ENCODE measurements at regions not wholly inside any gene's neighbourhood (a gene's known extent, or its start where the extent isn't known, plus 50 kb on each side); places are given as distances from the start of the nearest gene placed in this dataset.

- intact Hi-C loops (cut with micrococcal nuclease) = no loop called here
- POLR2A ChIA-PET = interaction anchor here (0.7 to 6.0 kb wide), 9 partner anchors 9 to 580 kb away, joined by 3 to 63 read pairs (median 8); partner anchors contain the start of gene TMEM154
Measured at GRCh38 chr4:152099555-152099954, 338.7 kb upstream of the GATB start.

DNA sequence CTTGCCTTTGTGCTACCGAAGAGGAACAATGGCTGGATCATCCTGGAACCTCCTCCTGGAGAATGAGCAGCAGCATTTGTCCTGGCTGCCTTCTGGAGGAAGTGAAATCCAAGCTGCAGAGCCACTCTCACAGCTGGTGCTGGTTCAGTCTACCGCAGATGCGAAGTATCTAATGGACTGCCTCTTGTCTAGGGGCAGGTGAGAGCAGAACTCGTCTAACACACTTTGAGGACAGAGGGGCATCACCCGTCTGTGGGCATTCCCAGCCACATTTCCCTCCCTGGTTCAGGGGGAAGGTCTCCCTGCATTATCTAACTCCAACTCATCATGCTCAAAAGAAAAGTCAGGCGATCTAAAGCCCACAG, 338.2 kb upstream of the GATB start:
- Mint-ChIP-seq H3K4me3 (peak overlapping the region in 7 of 10 donors; percentile 34 to 96 (median 83)), H3K27ac (peak overlapping the region; percentile 95 to 99 (median 98)), H3K27me3 (no peaks in the 10 kb centered on the region), H3K4me1 (peaks cover 69 to 96% (median 93%) of the 10 kb centered on the region in 7 donors), H3K9me3 (peaks cover 0 to 4% (median 0%) of the 10 kb centered on the region in 11 donors), H3K36me3 (peaks cover 0 to 42% (median 4%) of the 10 kb centered on the region in 5 donors)
- intact Hi-C loops (cut with micrococcal nuclease) = no loop called here
- peak overlapping the region; percentile 89 for H3K27ac ChIP-seq (ENCODE audit: low read depth, low read length)
- ChIA-PET POLR2A (interaction anchor here (3.7 to 6.0 kb wide), 4 partner anchors 9 to 19 kb away, joined by 22 to 63 read pairs (median 36); no protein-coding TSS in a partner anchor), CTCF (interaction anchor here (1.6 kb wide), 1 partner anchor 9 kb away, joined by 5 read pairs; no protein-coding TSS in a partner anchor)
- no peaks in the 10 kb centered on the region for H3K9me3 ChIP-seq (ENCODE audit: control insufficient read depth in 2 of 3, low read length in 3 of 3)
- H3K4me3 ChIP-seq (ENCODE audit: low read length) = no peak overlapping the region
- no peaks in the 10 kb centered on the region for H3K36me3 ChIP-seq (ENCODE audit: control insufficient read depth in 2 of 3, insufficient read depth in 3 of 3, low read length in 3 of 3)
- H3K4me1 ChIP-seq (ENCODE audit: control insufficient read depth in 2 of 2, insufficient read depth in 2 of 2, low read length in 2 of 2) = peaks cover 88 to 94% of the 10 kb centered on the region in 2 donors
- no peak for DNase-seq
- no peaks in the 10 kb centered on the region for H3K27me3 ChIP-seq (ENCODE audit: control insufficient read depth in 2 of 2, insufficient read depth in 2 of 2, low read length in 2 of 2)
- ATAC-seq = no peak

More at GRCh38 chr4:152099555-152099954, 338.7 kb upstream of the GATB start:
- Histone ChIP-seq H3K9me3 (ENCODE audit: control insufficient read depth in 2 of 3, low read length in 3 of 3) (no peaks in the 10 kb centered on the region), H3K27me3 (ENCODE audit: control insufficient read depth in 2 of 2, insufficient read depth in 2 of 2, low read length in 2 of 2) (no peaks in the 10 kb centered on the region), H3K4me1 (ENCODE audit: control insufficient read depth in 2 of 2, insufficient read depth in 2 of 2, low read length in 2 of 2) (peaks cover 93 to 94% of the 10 kb centered on the region in 2 donors), H3K27ac (ENCODE audit: low read depth, low read length) (peak overlapping the region; percentile 89), H3K4me3 (ENCODE audit: low read length) (peak overlapping the region; percentile 8), H3K36me3 (ENCODE audit: control insufficient read depth in 2 of 3, insufficient read depth in 3 of 3, low read length in 3 of 3) (no peaks in the 10 kb centered on the region)
- peaks cover 65 to 96% (median 93%) of the 10 kb centered on the region in 7 donors for H3K4me1 Mint-ChIP-seq
- no peaks in the 10 kb centered on the region for H3K27me3 Mint-ChIP-seq
- H3K4me3 Mint-ChIP-seq = peak overlapping the region in 9 of 10 donors; percentile 72 to 98 (median 87)
- CTCF ChIA-PET = interaction anchor here (1.0 to 1.6 kb wide), 2 partner anchors 9 to 19 kb away, joined by 3 to 5 read pairs; no protein-coding TSS in a partner anchor
- H3K9me3 Mint-ChIP-seq = peaks cover 0 to 4% (median 0%) of the 10 kb centered on the region in 11 donors
- H3K27ac Mint-ChIP-seq = peak overlapping the region; percentile 95 to 99 (median 98)
- ATAC-seq = no peak
- H3K36me3 Mint-ChIP-seq = peaks cover 0 to 42% (median 6%) of the 10 kb centered on the region in 5 donors
- DNase-seq = no peak

DNA sequence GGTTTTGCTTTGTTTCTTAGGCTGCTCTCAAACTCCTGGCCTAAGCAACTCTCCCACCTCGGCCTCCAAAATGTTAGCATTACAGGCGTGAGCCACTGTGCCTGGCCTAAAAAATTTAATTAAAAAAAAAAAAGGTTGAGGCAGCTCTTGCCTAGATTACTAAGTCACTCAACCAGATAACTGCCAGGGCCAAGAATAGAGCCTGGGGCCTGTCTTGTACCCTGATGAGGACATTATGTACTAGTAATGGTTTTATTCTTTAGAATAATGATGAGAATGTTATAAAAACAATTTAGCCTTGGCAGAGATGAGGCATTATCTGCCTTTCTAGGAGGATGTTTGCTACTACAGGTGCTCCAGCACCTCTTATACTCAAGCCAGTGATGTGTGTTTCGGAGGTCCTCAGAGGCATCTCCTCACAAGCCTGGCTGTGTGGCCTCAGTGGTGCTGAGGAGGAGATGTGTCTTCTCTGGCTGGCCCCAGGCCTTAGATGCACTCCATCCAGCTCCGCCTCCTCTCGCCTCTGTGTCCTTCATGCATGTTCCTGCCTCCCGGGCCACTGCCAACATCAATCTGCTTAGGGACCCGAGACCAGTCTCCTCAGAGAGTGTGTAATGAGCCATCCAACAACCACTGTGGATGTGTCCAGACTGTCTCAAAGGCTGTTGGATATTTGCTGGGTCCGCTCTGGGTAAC, 337.7 kb upstream of the GATB start:
- no peak for DNase-seq
- Histone ChIP-seq H3K27me3 (ENCODE audit: control insufficient read depth in 2 of 2, insufficient read depth in 2 of 2, low read length in 2 of 2) (no peaks in the 10 kb centered on the region), H3K4me3 (ENCODE audit: low read length) (no peak overlapping the region), H3K27ac (ENCODE audit: low read depth, low read length) (peak overlapping the region; percentile 89), H3K9me3 (ENCODE audit: control insufficient read depth in 2 of 3, low read length in 3 of 3) (no peaks in the 10 kb centered on the region), H3K4me1 (ENCODE audit: control insufficient read depth in 2 of 2, insufficient read depth in 2 of 2, low read length in 2 of 2) (peaks cover 82 to 94% of the 10 kb centered on the region in 2 donors), H3K36me3 (ENCODE audit: control insufficient read depth in 2 of 3, insufficient read depth in 3 of 3, low read length in 3 of 3) (no peaks in the 10 kb centered on the region)
- peak overlapping the region in 5 of 10 donors; percentile 60 to 96 (median 83) for H3K4me3 Mint-ChIP-seq
- intact Hi-C loops (cut with micrococcal nuclease) = no loop called here
- ATAC-seq = no peak
- H3K36me3 Mint-ChIP-seq = peaks cover 0 to 41% (median 3%) of the 10 kb centered on the region in 5 donors
- H3K4me1 Mint-ChIP-seq = peaks cover 68 to 96% (median 93%) of the 10 kb centered on the region in 7 donors
- H3K27me3 Mint-ChIP-seq = no peaks in the 10 kb centered on the region
- CTCF ChIA-PET = interaction anchor here (1.6 kb wide), 1 partner anchor 8 kb away, joined by 5 read pairs; no protein-coding TSS in a partner anchor
- H3K9me3 Mint-ChIP-seq = peaks cover 0 to 7% (median 0%) of the 10 kb centered on the region in 11 donors
- H3K27ac Mint-ChIP-seq = peak overlapping the region; percentile 95 to 99 (median 98)
- POLR2A ChIA-PET = interaction anchor here (3.1 to 6.0 kb wide), 4 partner anchors 8 to 19 kb away, joined by 15 to 63 read pairs (median 36); no protein-coding TSS in a partner anchor

GRCh38 chr4:152097371-152097770, 336.6 kb upstream of the GATB start:
- H3K27me3 ChIP-seq (ENCODE audit: control insufficient read depth in 2 of 2, insufficient read depth in 2 of 2, low read length in 2 of 2) = no peaks in the 10 kb centered on the region
- no peak for DNase-seq
- H3K9me3 ChIP-seq (ENCODE audit: control insufficient read depth in 2 of 3, low read length in 3 of 3) = no peaks in the 10 kb centered on the region
- peaks cover 0 to 37% (median 0%) of the 10 kb centered on the region in 5 donors for H3K36me3 Mint-ChIP-seq
- H3K4me3 Mint-ChIP-seq = peak overlapping the region in 7 of 10 donors; percentile 14 to 58 (median 30)
- peak overlapping the region; percentile 89 for H3K27ac ChIP-seq (ENCODE audit: low read depth, low read length)
- no peaks in the 10 kb centered on the region for H3K27me3 Mint-ChIP-seq
- H3K4me3 ChIP-seq (ENCODE audit: low read length) = no peak overlapping the region
- H3K27ac Mint-ChIP-seq = peak overlapping the region; percentile 82 to 99 (median 97)
- H3K36me3 ChIP-seq (ENCODE audit: control insufficient read depth in 2 of 3, insufficient read depth in 3 of 3, low read length in 3 of 3) = no peaks in the 10 kb centered on the region
- POLR2A ChIA-PET = interaction anchor here (0.6 to 3.1 kb wide), 4 partner anchors 10 to 224 kb away, joined by 3 to 15 read pairs (median 4); no protein-coding TSS in a partner anchor
- no peak for ATAC-seq
- CTCF ChIA-PET = no interaction called here
- H3K9me3 Mint-ChIP-seq = peaks cover 0 to 7% (median 0%) of the 10 kb centered on the region in 11 donors
- intact Hi-C loops (cut with micrococcal nuclease) = no loop called here
- H3K4me1 ChIP-seq (ENCODE audit: control insufficient read depth in 2 of 2, insufficient read depth in 2 of 2, low read length in 2 of 2) = peaks cover 71 to 86% of the 10 kb centered on the region in 2 donors
- H3K4me1 Mint-ChIP-seq = peaks cover 62 to 95% (median 93%) of the 10 kb centered on the region in 7 donors

DNA sequence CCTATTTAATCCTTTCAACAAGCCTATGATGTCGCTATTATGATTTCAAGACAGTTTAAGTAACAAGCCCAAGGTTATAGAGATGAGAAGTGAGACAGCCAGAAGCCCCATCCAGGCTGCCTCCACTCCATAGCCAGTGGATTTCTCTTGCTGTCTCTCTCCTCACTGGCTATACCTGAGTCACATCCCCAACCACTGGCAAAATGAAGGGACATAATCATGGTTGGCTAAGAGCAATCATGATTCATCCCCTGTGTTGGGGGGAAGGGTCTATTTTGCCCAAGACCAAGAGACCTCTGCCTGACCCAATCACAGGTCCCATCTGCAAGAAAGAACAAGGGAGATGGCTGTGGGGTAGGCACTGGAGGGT, 334.9 kb upstream of the GATB start:
- Histone ChIP-seq H3K9me3 (ENCODE audit: control insufficient read depth in 2 of 3, low read length in 3 of 3) (no peaks in the 10 kb centered on the region), H3K4me1 (ENCODE audit: control insufficient read depth in 2 of 2, insufficient read depth in 2 of 2, low read length in 2 of 2) (peaks cover 55 to 82% of the 10 kb centered on the region in 2 donors), H3K36me3 (ENCODE audit: control insufficient read depth in 2 of 3, insufficient read depth in 3 of 3, low read length in 3 of 3) (no peaks in the 10 kb centered on the region), H3K27me3 (ENCODE audit: control insufficient read depth in 2 of 2, insufficient read depth in 2 of 2, low read length in 2 of 2) (no peaks in the 10 kb centered on the region), H3K27ac (ENCODE audit: low read depth, low read length) (no peak overlapping the region), H3K4me3 (ENCODE audit: low read length) (no peak overlapping the region)
- peaks cover 0 to 26% (median 0%) of the 10 kb centered on the region in 5 donors for H3K36me3 Mint-ChIP-seq
- DNase-seq (no peak), ATAC-seq (no peak)
- H3K4me1 Mint-ChIP-seq = peaks cover 53 to 94% (median 90%) of the 10 kb centered on the region in 7 donors
- peak overlapping the region in 8 of 10 donors; percentile 19 to 65 (median 49) for H3K4me3 Mint-ChIP-seq
- peak overlapping the region; percentile 21 to 99 (median 97) for H3K27ac Mint-ChIP-seq
- POLR2A ChIA-PET = interaction anchor here (1.2 to 3.1 kb wide), 3 partner anchors 16 to 30 kb away, joined by 5 to 15 read pairs (median 5); no protein-coding TSS in a partner anchor
- H3K27me3 Mint-ChIP-seq = no peaks in the 10 kb centered on the region
- peaks cover 0 to 3% (median 0%) of the 10 kb centered on the region in 11 donors for H3K9me3 Mint-ChIP-seq
- CTCF ChIA-PET = no interaction called here
- intact Hi-C loops (cut with micrococcal nuclease) = no loop called here

GRCh38 chr4:152094970-152095700, 334.3 kb upstream of the GATB start:
- H3K27me3 ChIP-seq (ENCODE audit: control insufficient read depth in 2 of 2, insufficient read depth in 2 of 2, low read length in 2 of 2) = no peaks in the 10 kb centered on the region
- DNase-seq (no peak), ATAC-seq (no peak)
- no peaks in the 10 kb centered on the region for H3K36me3 ChIP-seq (ENCODE audit: control insufficient read depth in 2 of 3, insufficient read depth in 3 of 3, low read length in 3 of 3)
- peak overlapping the region; percentile 21 to 99 (median 97) for H3K27ac Mint-ChIP-seq
- peaks cover 0 to 25% (median 0%) of the 10 kb centered on the region in 5 donors for H3K36me3 Mint-ChIP-seq
- H3K9me3 ChIP-seq (ENCODE audit: control insufficient read depth in 2 of 3, low read length in 3 of 3) = no peaks in the 10 kb centered on the region
- ChIA-PET CTCF (no interaction called here), POLR2A (interaction anchor here (3.5 kb wide), 1 partner anchor 15 kb away, joined by 17 read pairs; no protein-coding TSS in a partner anchor)
- intact Hi-C loops (cut with micrococcal nuclease) = loop anchor here in 1 of 2 donors (1.0 kb wide), 1 partner anchor 10 kb away; no protein-coding TSS in a partner anchor
- peak overlapping the region; percentile 8 for H3K4me3 ChIP-seq (ENCODE audit: low read length)
- peaks cover 0 to 2% (median 0%) of the 10 kb centered on the region in 11 donors for H3K9me3 Mint-ChIP-seq
- H3K27me3 Mint-ChIP-seq = no peaks in the 10 kb centered on the region
- peaks cover 48 to 93% (median 89%) of the 10 kb centered on the region in 7 donors for H3K4me1 Mint-ChIP-seq
- peak overlapping the region in 8 of 10 donors; percentile 11 to 58 (median 38) for H3K4me3 Mint-ChIP-seq
- H3K27ac ChIP-seq (ENCODE audit: low read depth, low read length) = no peak overlapping the region
- H3K4me1 ChIP-seq (ENCODE audit: control insufficient read depth in 2 of 2, insufficient read depth in 2 of 2, low read length in 2 of 2) = peaks cover 51 to 88% of the 10 kb centered on the region in 2 donors
